ENCODE measurements at regions not wholly inside any gene's neighbourhood (a gene's known extent, or its start where the extent isn't known, plus 50 kb on each side); places are given as distances from the start of the nearest gene placed in this dataset.

DNA sequence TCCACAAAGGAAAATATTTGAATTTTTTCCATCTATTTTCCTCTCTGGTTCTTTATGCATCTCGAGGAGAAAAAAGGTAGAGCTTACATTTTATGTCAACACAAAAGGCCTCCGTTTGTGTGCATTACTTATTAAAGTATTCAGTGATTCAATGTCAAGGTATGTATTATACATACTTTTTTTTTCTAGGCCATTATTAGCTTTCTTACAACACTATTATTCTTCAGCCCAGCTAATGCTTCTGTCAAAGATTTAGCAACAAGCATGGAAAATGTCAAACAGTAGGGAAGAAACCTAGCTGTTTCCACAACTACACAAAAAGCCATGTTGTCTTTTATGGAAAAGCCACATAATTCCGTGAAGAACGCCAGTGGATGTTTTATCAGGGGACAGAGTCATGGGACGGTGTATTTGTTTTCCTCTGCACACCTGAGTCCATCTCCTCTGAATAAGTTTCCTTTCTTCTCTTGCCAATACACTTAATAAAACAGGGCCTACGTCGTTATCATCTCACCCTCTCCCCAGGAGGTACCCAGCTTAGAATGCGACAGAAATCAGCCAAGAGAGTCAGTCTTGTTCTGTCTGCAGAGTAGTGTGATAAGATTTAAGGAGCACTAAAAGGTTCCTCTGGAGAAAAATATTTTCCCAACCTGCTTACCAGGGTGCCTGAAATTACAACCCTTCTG lies 209.7 kb upstream of the AUTS2 start:
- intact Hi-C loops (cut with micrococcal nuclease): no loop called here
- Histone ChIP-seq H3K9ac (ENCODE audit: low read depth, low read length) (no peak overlapping the region), H3K4me1 (ENCODE audit: control insufficient read depth, insufficient read depth, low read length) (no peaks in the 10 kb centered on the region), H3K9me3 (ENCODE audit: control insufficient read depth, insufficient read depth, low read length) (peaks cover 10% of the 10 kb centered on the region), H4K91ac (ENCODE audit: insufficient read depth, low read depth, low read length) (no peak overlapping the region), H2BK15ac (ENCODE audit: low read depth, low read length) (no peak overlapping the region), H4K5ac (ENCODE audit: low read depth, low read length) (no peak overlapping the region), H2AFZ (replicated peaks; ENCODE audit: low read length, poor library complexity) (no peak overlapping the region), H3K27me3 (ENCODE audit: control insufficient read depth, insufficient read depth, low read length) (no peaks in the 10 kb centered on the region), H3K4me3 (ENCODE audit: insufficient read depth, low read depth, low read length) (no peak overlapping the region), H3K56ac (ENCODE audit: extremely low read depth, insufficient read depth, low read length) (no peak overlapping the region), H3K27ac (ENCODE audit: insufficient read depth, low read length) (no peak overlapping the region), H4K20me1 (ENCODE audit: insufficient read depth, low read length) (no peaks in the 10 kb centered on the region), H3K18ac (ENCODE audit: low read depth, low read length) (no peak overlapping the region), H2AK9ac (replicated peaks; ENCODE audit: low read depth, low read length, poor library complexity) (no peak overlapping the region), H3K4me2 (ENCODE audit: low read depth, low read length) (no peak overlapping the region), H3K9me1 (ENCODE audit: insufficient read depth, low read length) (no peaks in the 10 kb centered on the region), H4K8ac (ENCODE audit: low read depth in 2 of 2, low read length in 2 of 2) (no peak overlapping the region), H3K79me1 (ENCODE audit: low read depth in 1 of 2, low read length in 2 of 2) (no peaks in the 10 kb centered on the region), H2AK5ac (ENCODE audit: low read depth, low read length) (no peak overlapping the region), H2BK20ac (ENCODE audit: low read depth, low read length) (no peak overlapping the region), H2BK120ac (ENCODE audit: low read depth, low read length) (no peak overlapping the region), H2BK5ac (ENCODE audit: low read depth, low read length, poor library complexity, severe bottlenecking) (no peak overlapping the region), H3K23ac (ENCODE audit: low read depth, low read length) (no peak overlapping the region), H3K4ac (ENCODE audit: low read depth, low read length) (no peak overlapping the region), H3K14ac (replicated peaks; ENCODE audit: low read depth, low read length) (no peak overlapping the region), H3K36me3 (ENCODE audit: control insufficient read depth, insufficient read depth, low read length) (no peaks in the 10 kb centered on the region)
- ATAC-seq (ENCODE audit: low read depth) (no peak), DNase-seq (no peak)
- no TSS peak for BruUV-seq (replicated peaks)
- ChIA-PET POLR2A (ENCODE audit: unreplicated experiment) (no interaction called here), CTCF (no interaction called here)
- no peak for TF ChIP-seq RAD21 (IDR thresholded peaks at IDR 0.05; ENCODE audit: low read length)
- TF ChIP-seq FOS (IDR thresholded peaks at IDR 0.05; ENCODE audit: low read depth, low read length): no peak
- TF ChIP-seq, protein P1, sequence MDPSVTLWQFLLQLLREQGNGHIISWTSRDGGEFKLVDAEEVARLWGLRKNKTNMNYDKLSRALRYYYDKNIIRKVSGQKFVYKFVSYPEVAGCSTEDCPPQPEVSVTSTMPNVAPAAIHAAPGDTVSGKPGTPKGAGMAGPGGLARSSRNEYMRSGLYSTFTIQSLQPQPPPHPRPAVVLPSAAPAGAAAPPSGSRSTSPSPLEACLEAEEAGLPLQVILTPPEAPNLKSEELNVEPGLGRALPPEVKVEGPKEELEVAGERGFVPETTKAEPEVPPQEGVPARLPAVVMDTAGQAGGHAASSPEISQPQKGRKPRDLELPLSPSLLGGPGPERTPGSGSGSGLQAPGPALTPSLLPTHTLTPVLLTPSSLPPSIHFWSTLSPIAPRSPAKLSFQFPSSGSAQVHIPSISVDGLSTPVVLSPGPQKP (IDR thresholded peaks at IDR 0.05; ENCODE audit: borderline replicate concordance, low read depth, low read length): no peak
- TF ChIP-seq CHD1 (IDR thresholded peaks at IDR 0.05; ENCODE audit: low read depth, low read length): no peak
- TF ChIP-seq, protein P2, sequence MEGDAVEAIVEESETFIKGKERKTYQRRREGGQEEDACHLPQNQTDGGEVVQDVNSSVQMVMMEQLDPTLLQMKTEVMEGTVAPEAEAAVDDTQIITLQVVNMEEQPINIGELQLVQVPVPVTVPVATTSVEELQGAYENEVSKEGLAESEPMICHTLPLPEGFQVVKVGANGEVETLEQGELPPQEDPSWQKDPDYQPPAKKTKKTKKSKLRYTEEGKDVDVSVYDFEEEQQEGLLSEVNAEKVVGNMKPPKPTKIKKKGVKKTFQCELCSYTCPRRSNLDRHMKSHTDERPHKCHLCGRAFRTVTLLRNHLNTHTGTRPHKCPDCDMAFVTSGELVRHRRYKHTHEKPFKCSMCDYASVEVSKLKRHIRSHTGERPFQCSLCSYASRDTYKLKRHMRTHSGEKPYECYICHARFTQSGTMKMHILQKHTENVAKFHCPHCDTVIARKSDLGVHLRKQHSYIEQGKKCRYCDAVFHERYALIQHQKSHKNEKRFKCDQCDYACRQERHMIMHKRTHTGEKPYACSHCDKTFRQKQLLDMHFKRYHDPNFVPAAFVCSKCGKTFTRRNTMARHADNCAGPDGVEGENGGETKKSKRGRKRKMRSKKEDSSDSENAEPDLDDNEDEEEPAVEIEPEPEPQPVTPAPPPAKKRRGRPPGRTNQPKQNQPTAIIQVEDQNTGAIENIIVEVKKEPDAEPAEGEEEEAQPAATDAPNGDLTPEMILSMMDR (conservative IDR thresholded peaks at IDR 0.05; ENCODE audit: low read depth, low read length): no peak
- TF ChIP-seq CEBPB (IDR thresholded peaks at IDR 0.05; ENCODE audit: low read depth, low read length): no peak
- no peak for TF ChIP-seq MXI1 (IDR thresholded peaks at IDR 0.05; ENCODE audit: borderline replicate concordance, low read depth, low read length)
- TF ChIP-seq SMC3 (IDR thresholded peaks at IDR 0.05; ENCODE audit: low read depth, low read length): no peak
- no peak for TF ChIP-seq RCOR1 (IDR thresholded peaks at IDR 0.05; ENCODE audit: insufficient replicate concordance, low read length)
- no peak for TF ChIP-seq POLR2A (IDR thresholded peaks at IDR 0.05; ENCODE audit: low read depth, low read length)
- TF ChIP-seq, protein P3, sequence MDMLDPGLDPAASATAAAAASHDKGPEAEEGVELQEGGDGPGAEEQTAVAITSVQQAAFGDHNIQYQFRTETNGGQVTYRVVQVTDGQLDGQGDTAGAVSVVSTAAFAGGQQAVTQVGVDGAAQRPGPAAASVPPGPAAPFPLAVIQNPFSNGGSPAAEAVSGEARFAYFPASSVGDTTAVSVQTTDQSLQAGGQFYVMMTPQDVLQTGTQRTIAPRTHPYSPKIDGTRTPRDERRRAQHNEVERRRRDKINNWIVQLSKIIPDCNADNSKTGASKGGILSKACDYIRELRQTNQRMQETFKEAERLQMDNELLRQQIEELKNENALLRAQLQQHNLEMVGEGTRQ (IDR thresholded peaks at IDR 0.05; ENCODE audit: low read depth, low read length): no peak
- TF ChIP-seq BHLHE40 (IDR thresholded peaks at IDR 0.05; ENCODE audit: low read depth, low read length): no peak
- no peak for TF ChIP-seq NFE2L2 (IDR thresholded peaks at IDR 0.05; ENCODE audit: low read depth, low read length)
- TF ChIP-seq MAFK (IDR thresholded peaks at IDR 0.05; ENCODE audit: low read depth, low read length): no peak
- TF ChIP-seq RFX5 (IDR thresholded peaks at IDR 0.05; ENCODE audit: low read depth, low read length): no peak
- TF ChIP-seq MAZ (IDR thresholded peaks at IDR 0.05; ENCODE audit: borderline replicate concordance, low read depth, low read length): no peak
- dilution Hi-C loops (cut with HindIII; ENCODE audit: low sequenced_read_pairs, unreplicated experiment): no loop called here
- WGBS, 2 experiments (ENCODE audit: extremely low coverage in 2 of 2, insufficient read length in 1 of 2): no CpG with 5 or more reads among the region's 8 CpGs
- in situ Hi-C loops (cut with MboI; ENCODE audit: low sequenced_read_pairs): no loop called here

Measured in IMR-90 (cell line).